Osteocyte (in vitro differentiated cells): ENCODE measurements at regions not wholly inside any gene's neighbourhood (a gene's known extent, or its start where the extent isn't known, plus 50 kb on each side); places are given as distances from the start of the nearest gene placed in this dataset.

Experiments
- DNase-seq: peaks from one replicate; pipeline ENCODE4 v3.0.0; 2021; ENCODE audit warnings: mixed read lengths; ENCODE audit not compliant: unreplicated experiment; ENCODE audit errors: extremely low spot score
- H3K27ac Mint-ChIP-seq: one replicate; pipeline ENCODE4 v1.8.0; 2021; ENCODE audit warnings: mild to moderate bottlenecking, mixed read lengths; ENCODE audit not compliant: unreplicated experiment
- H3K27me3 Mint-ChIP-seq: one replicate; pipeline ENCODE4 v1.8.0; 2021; ENCODE audit warnings: mixed read lengths; ENCODE audit not compliant: unreplicated experiment
- H3K36me3 Mint-ChIP-seq: one replicate; pipeline ENCODE4 v1.8.0; 2021; ENCODE audit warnings: mixed read lengths; ENCODE audit not compliant: unreplicated experiment
- H3K4me1 Mint-ChIP-seq: one replicate; pipeline ENCODE4 v1.8.0; 2021; ENCODE audit warnings: mixed read lengths; ENCODE audit not compliant: unreplicated experiment
- H3K4me3 Mint-ChIP-seq: one replicate; pipeline ENCODE4 v1.8.0; 2021; ENCODE audit warnings: mild to moderate bottlenecking, moderate library complexity, mixed read lengths; ENCODE audit not compliant: unreplicated experiment
- H3K9me3 Mint-ChIP-seq: one replicate; pipeline ENCODE4 v1.8.0; 2021; ENCODE audit warnings: mixed read lengths; ENCODE audit not compliant: unreplicated experiment
- CTCF ChIP-seq: fragments of 200-600 bp; sonication (generic); IDR thresholded peaks from 2 replicates; pipeline ENCODE4 v1.5.0; 2021; ENCODE audit warnings: antibody characterized with exemption, mild to moderate bottlenecking, moderate library complexity

GRCh38 chr1:90386899-90387720 lies 330.0 kb downstream of the BARHL2 start:
- DNase-seq: no peak
- no peak for TF ChIP-seq CTCF

GRCh38 chr1:90384193-90384592 lies 332.9 kb downstream of the BARHL2 start:
- DNase-seq: no peak
- Mint-ChIP-seq H3K36me3 (no peaks in the 10 kb centered on the region), H3K4me1 (no peaks in the 10 kb centered on the region), H3K27me3 (peaks cover 5% of the 10 kb centered on the region), H3K4me3 (no peak overlapping the region), H3K9me3 (no peaks in the 10 kb centered on the region), H3K27ac (no peak overlapping the region)
- no peak for TF ChIP-seq CTCF

More at GRCh38 chr1:90386899-90387720, 330.0 kb downstream of the BARHL2 start:
- H3K36me3 Mint-ChIP-seq: no peaks in the 10 kb centered on the region
- H3K9me3 Mint-ChIP-seq: no peaks in the 10 kb centered on the region
- no peak overlapping the region for H3K27ac Mint-ChIP-seq
- H3K27me3 Mint-ChIP-seq: no peaks in the 10 kb centered on the region
- no peaks in the 10 kb centered on the region for H3K4me1 Mint-ChIP-seq
- no peak overlapping the region for H3K4me3 Mint-ChIP-seq

GRCh38 chr1:90382161-90382560 lies 334.9 kb downstream of the BARHL2 start:
- Mint-ChIP-seq H3K9me3 (no peaks in the 10 kb centered on the region), H3K4me3 (no peak overlapping the region), H3K4me1 (no peaks in the 10 kb centered on the region)

GRCh38 chr1:90381598-90381997 lies 335.5 kb downstream of the BARHL2 start:
- Mint-ChIP-seq H3K36me3 (no peaks in the 10 kb centered on the region), H3K9me3 (no peaks in the 10 kb centered on the region), H3K27ac (no peak overlapping the region), H3K4me1 (no peaks in the 10 kb centered on the region), H3K4me3 (no peak overlapping the region), H3K27me3 (peaks cover 5% of the 10 kb centered on the region)
- DNase-seq: no peak
- TF ChIP-seq CTCF: no peak

More at GRCh38 chr1:90382161-90382560, 334.9 kb downstream of the BARHL2 start:
- Mint-ChIP-seq H3K27ac (no peak overlapping the region), H3K36me3 (no peaks in the 10 kb centered on the region), H3K27me3 (peaks cover 5% of the 10 kb centered on the region)
- no peak for TF ChIP-seq CTCF
- DNase-seq: no peak

GRCh38 chr1:90371448-90371813 lies 345.7 kb downstream of the BARHL2 start:
- H3K9me3 Mint-ChIP-seq: no peaks in the 10 kb centered on the region
- TF ChIP-seq CTCF: no peak
- DNase-seq: no peak
- no peak overlapping the region for H3K4me3 Mint-ChIP-seq
- no peak overlapping the region for H3K27ac Mint-ChIP-seq
- H3K36me3 Mint-ChIP-seq: no peaks in the 10 kb centered on the region
- no peaks in the 10 kb centered on the region for H3K4me1 Mint-ChIP-seq
- H3K27me3 Mint-ChIP-seq: peaks cover 3% of the 10 kb centered on the region
